Parathyroid adenoma (tissue), 2 donors: ENCODE measurements at regions not wholly inside any gene's neighbourhood (a gene's known extent, or its start where the extent isn't known, plus 50 kb on each side); places are given as distances from the start of the nearest gene placed in this dataset.

Experiments used
- H2AFZ ChIP-seq: fragments of 300-600 bp; sonication (generic); one replicate; pipeline ENCODE4 v1.7.0; 2017; ENCODE audit warnings: antibody characterized with exemption, mild to moderate bottlenecking
- H3K27ac ChIP-seq: fragments of 300-600 bp; sonication (generic); one replicate; pipeline ENCODE4 v1.7.0; 2017
- H3K27me3 ChIP-seq: fragments of 300-600 bp; sonication (generic); one replicate; pipeline ENCODE4 v1.7.0; 2017; ENCODE audit warnings: low read length; ENCODE audit not compliant: control insufficient read depth, insufficient read depth
- H3K36me3 ChIP-seq: fragments of 300-600 bp; sonication (generic); one replicate; pipeline ENCODE4 v1.7.0; 2017; ENCODE audit warnings: low read length; ENCODE audit not compliant: control insufficient read depth, insufficient read depth
- H3K4me1 ChIP-seq: fragments of 300-600 bp; sonication (generic); one replicate; pipeline ENCODE4 v1.7.0; 2017; ENCODE audit warnings: control low read depth
- H3K4me2 ChIP-seq: fragments of 300-600 bp; sonication (generic); one replicate; pipeline ENCODE4 v1.7.0; 2017; ENCODE audit warnings: low read length
- H3K4me3 ChIP-seq: fragments of 300-600 bp; sonication (generic); one replicate; pipeline ENCODE4 v1.7.0; 2017; ENCODE audit warnings: low read depth, low read length
- H3K79me2 ChIP-seq: fragments of 300-600 bp; sonication (generic); one replicate; pipeline ENCODE4 v1.7.0; 2017; ENCODE audit warnings: control low read depth
- H3K9ac ChIP-seq: fragments of 300-600 bp; sonication (generic); one replicate; pipeline ENCODE4 v1.7.0; 2017; ENCODE audit warnings: mild to moderate bottlenecking
- H3K9me3 ChIP-seq: fragments of 300-600 bp; sonication (generic); one replicate; pipeline ENCODE4 v1.7.0; 2017; ENCODE audit warnings: low read length; ENCODE audit not compliant: control insufficient read depth
- CTCF ChIP-seq: fragments of 300-600 bp; sonication (generic); IDR thresholded peaks from one replicate; pipeline ENCODE4 v1.7.0; 2017; ENCODE audit warnings: antibody characterized with exemption, mild to moderate bottlenecking
- donor health status: primary hyperparathyroidism.

GRCh38 chr2:58715344-58715743, 474.2 kb upstream of the FANCL start:
- H3K4me3 ChIP-seq: no peak overlapping the region
- H3K79me2 ChIP-seq: no peaks in the 10 kb centered on the region
- H2AFZ ChIP-seq: no peak overlapping the region
- no peak overlapping the region for H3K9ac ChIP-seq
- no peak overlapping the region for H3K4me2 ChIP-seq
- no peaks in the 10 kb centered on the region for H3K27me3 ChIP-seq
- no peaks in the 10 kb centered on the region for H3K9me3 ChIP-seq
- no peaks in the 10 kb centered on the region for H3K36me3 ChIP-seq
- H3K4me1 ChIP-seq: no peaks in the 10 kb centered on the region
- no peak overlapping the region for H3K27ac ChIP-seq
- TF ChIP-seq CTCF: no peak

DNA sequence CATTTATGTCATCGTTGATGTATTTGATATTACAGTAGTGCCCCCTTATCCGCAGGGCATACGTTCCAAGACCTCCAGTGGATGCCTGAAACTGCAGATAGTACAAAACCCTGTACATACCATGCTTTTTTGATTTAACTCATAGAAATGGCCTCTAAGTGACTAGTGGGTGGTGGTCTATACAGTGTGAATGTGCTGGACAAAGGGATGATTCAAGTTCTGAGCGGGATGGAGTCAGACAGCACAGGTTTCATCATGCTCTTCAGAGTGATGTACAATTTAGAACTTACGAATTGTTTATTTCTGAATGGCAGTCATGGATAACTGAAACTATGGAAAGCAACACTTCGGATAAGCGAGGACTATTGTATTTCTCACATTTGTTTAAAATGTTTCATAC, 473.1 kb upstream of the FANCL start:
- H2AFZ ChIP-seq: no peak overlapping the region
- TF ChIP-seq CTCF: no peak
- H3K79me2 ChIP-seq: no peaks in the 10 kb centered on the region
- H3K27me3 ChIP-seq: no peaks in the 10 kb centered on the region
- H3K4me1 ChIP-seq: no peaks in the 10 kb centered on the region
- no peak overlapping the region for H3K27ac ChIP-seq
- H3K9me3 ChIP-seq: no peaks in the 10 kb centered on the region
- H3K9ac ChIP-seq: no peak overlapping the region
- no peaks in the 10 kb centered on the region for H3K36me3 ChIP-seq
- H3K4me2 ChIP-seq: no peak overlapping the region
- H3K4me3 ChIP-seq: no peak overlapping the region

DNA sequence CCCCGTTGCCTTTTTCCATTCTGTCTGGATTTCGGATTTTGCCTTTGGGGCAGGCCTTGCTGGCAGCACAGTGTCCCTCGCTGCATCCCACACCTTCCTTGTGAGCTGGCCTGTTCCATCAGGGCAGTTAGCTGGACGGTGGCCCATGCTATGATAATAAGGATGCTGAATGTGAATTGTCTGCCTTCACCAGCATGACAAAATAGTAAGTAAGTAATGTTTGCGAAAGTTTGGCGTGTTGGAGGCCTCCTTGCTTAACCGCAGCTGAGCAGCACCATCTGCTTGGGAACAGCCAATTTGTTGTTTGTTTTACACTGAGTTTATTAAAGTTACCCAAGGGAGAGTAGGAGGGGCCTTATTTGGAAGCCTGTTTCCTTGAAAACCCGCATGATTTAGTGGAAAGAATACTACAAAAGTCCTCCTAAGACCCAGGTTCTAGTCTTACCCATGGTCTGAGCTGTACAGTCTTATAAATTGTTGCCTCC, 469.7 kb upstream of the FANCL start:
- no peak overlapping the region for H2AFZ ChIP-seq
- no peaks in the 10 kb centered on the region for H3K36me3 ChIP-seq
- no peaks in the 10 kb centered on the region for H3K4me1 ChIP-seq
- no peak overlapping the region for H3K4me3 ChIP-seq
- no peaks in the 10 kb centered on the region for H3K79me2 ChIP-seq
- no peak for TF ChIP-seq CTCF
- H3K9me3 ChIP-seq: no peaks in the 10 kb centered on the region
- H3K9ac ChIP-seq: no peak overlapping the region
- H3K27ac ChIP-seq: no peak overlapping the region
- H3K4me2 ChIP-seq: no peak overlapping the region
- H3K27me3 ChIP-seq: no peaks in the 10 kb centered on the region

GRCh38 chr2:58709687-58710354, 468.7 kb upstream of the FANCL start:
- Histone ChIP-seq H3K4me1 (no peaks in the 10 kb centered on the region), H3K79me2 (no peaks in the 10 kb centered on the region), H3K36me3 (no peaks in the 10 kb centered on the region), H3K9ac (no peak overlapping the region), H3K4me3 (no peak overlapping the region), H3K27ac (no peak overlapping the region), H3K27me3 (no peaks in the 10 kb centered on the region), H2AFZ (no peak overlapping the region), H3K9me3 (no peaks in the 10 kb centered on the region), H3K4me2 (no peak overlapping the region)
- TF ChIP-seq CTCF: no peak

GRCh38 chr2:58709274-58709673, 468.1 kb upstream of the FANCL start:
- Histone ChIP-seq H3K4me3 (no peak overlapping the region), H2AFZ (no peak overlapping the region), H3K79me2 (no peaks in the 10 kb centered on the region), H3K4me1 (no peaks in the 10 kb centered on the region), H3K9ac (no peak overlapping the region), H3K27me3 (no peaks in the 10 kb centered on the region), H3K9me3 (no peaks in the 10 kb centered on the region), H3K4me2 (no peak overlapping the region), H3K27ac (no peak overlapping the region), H3K36me3 (no peaks in the 10 kb centered on the region)
- TF ChIP-seq CTCF: no peak
